WTC11 (cell line): ENCODE measurements at regions not wholly inside any gene's neighbourhood (a gene's known extent, or its start where the extent isn't known, plus 50 kb on each side); places are given as distances from the start of the nearest gene placed in this dataset.

Experiments used
- ATAC-seq: fragments of 200-7000 bp; cut with Tn5 transposase; 2 replicates; pipeline ENCODE4 v1.10.0; 2021; ENCODE audit warnings: mild to moderate bottlenecking, moderate library complexity
- CTCF ChIA-PET: fragments of 300-600 bp; sonication (Branson Sonifier 250); formaldehyde crosslinking; loops from one replicate; lab custom pipeline; 2021; ENCODE audit warnings: antibody characterized with exemption; lab: Charles Lee
- POLR2A ChIA-PET: fragments of 350-600 bp; sonication (Branson Sonifier 250); formaldehyde crosslinking; loops from one replicate; lab custom pipeline; 2021; ENCODE audit warnings: antibody characterized with exemption; lab: Charles Lee
- DNase-seq: peaks from one replicate; pipeline ENCODE4 v3.0.0; 2021; ENCODE audit warnings: low spot score
- H3K27ac Mint-ChIP-seq: 2 replicates; pipeline ENCODE4 v1.8.0; 2021; ENCODE audit warnings: mixed read lengths
- H3K27me3 Mint-ChIP-seq: 2 replicates; pipeline ENCODE4 v1.8.0; 2021; ENCODE audit warnings: low read depth, mild to moderate bottlenecking, moderate library complexity, mixed read lengths
- H3K36me3 Mint-ChIP-seq: 2 replicates; pipeline ENCODE4 v1.8.0; 2021; ENCODE audit warnings: mixed read lengths
- H3K4me1 Mint-ChIP-seq: 2 replicates; pipeline ENCODE4 v1.8.0; 2022; ENCODE audit warnings: mixed read lengths
- H3K4me3 Mint-ChIP-seq: 2 replicates; pipeline ENCODE4 v1.8.0; 2021; ENCODE audit warnings: mild to moderate bottlenecking, moderate library complexity, mixed read lengths
- H3K9me3 Mint-ChIP-seq: 2 replicates; pipeline ENCODE4 v1.8.0; 2021; ENCODE audit warnings: mixed read lengths
- ATF1 ChIP-seq: sonication (generic); formaldehyde crosslinking; IDR thresholded peaks from 2 replicates; pipeline ENCODE4 v1.8.1; 2023; ENCODE audit warnings: mild to moderate bottlenecking, moderate library complexity, missing genetic modification reagents
- EMX1 ChIP-seq: fragments of 250-450 bp; sonication (Bioruptor Pico); IDR thresholded peaks from 2 replicates; pipeline ENCODE4 v1.8.0; 2021; ENCODE audit warnings: mild to moderate bottlenecking
- FOXJ3 ChIP-seq: sonication (generic); formaldehyde crosslinking; IDR thresholded peaks from 2 replicates; pipeline ENCODE4 v1.9.0; 2021; ENCODE audit warnings: missing genetic modification reagents, mild to moderate bottlenecking, borderline replicate concordance
- GRHL2 ChIP-seq: fragments of 250-450 bp; sonication (Bioruptor Pico); IDR thresholded peaks from 2 replicates; pipeline ENCODE4 v1.8.0; 2022; ENCODE audit warnings: mild to moderate bottlenecking, moderate library complexity; ENCODE audit not compliant: insufficient replicate concordance, severe bottlenecking
- GTF2I ChIP-seq: fragments of 250-450 bp; sonication (Bioruptor Pico); conservative IDR thresholded peaks from 2 replicates; pipeline ENCODE4 v1.4.0; 2021; ENCODE audit warnings: mild to moderate bottlenecking
- HMGA2 ChIP-seq: fragments of 250-450 bp; sonication (Bioruptor Pico); IDR thresholded peaks from 2 replicates; pipeline ENCODE4 v1.4.0; 2021; ENCODE audit warnings: mild to moderate bottlenecking, moderate library complexity
- IRF2 ChIP-seq: sonication (generic); formaldehyde crosslinking; IDR thresholded peaks from 2 replicates; pipeline ENCODE4 v1.8.0; 2022; ENCODE audit warnings: low read depth, missing genetic modification reagents, borderline replicate concordance
- KAT7 ChIP-seq: sonication (generic); formaldehyde crosslinking; IDR thresholded peaks from 2 replicates; pipeline ENCODE4 v1.8.1; 2023; ENCODE audit warnings: missing genetic modification reagents, mild to moderate bottlenecking, borderline replicate concordance
- NFATC4 ChIP-seq: fragments of 250-450 bp; sonication (Bioruptor Pico); IDR thresholded peaks from 2 replicates; pipeline ENCODE4 v1.9.0; 2021; ENCODE audit warnings: mild to moderate bottlenecking
- NR2C2 ChIP-seq: sonication (generic); formaldehyde crosslinking; IDR thresholded peaks from 2 replicates; pipeline ENCODE4 v1.8.0; 2022; ENCODE audit warnings: mild to moderate bottlenecking, missing genetic modification reagents
- SMAD4 ChIP-seq: sonication (generic); formaldehyde crosslinking; IDR thresholded peaks from 2 replicates; pipeline ENCODE4 v1.8.0; 2022; ENCODE audit warnings: mild to moderate bottlenecking, missing genetic modification reagents
- SP1 ChIP-seq: sonication (generic); formaldehyde crosslinking; conservative IDR thresholded peaks from 2 replicates; pipeline ENCODE4 v1.8.1; 2022; ENCODE audit warnings: missing genetic modification reagents
- ZNF121 ChIP-seq: sonication (generic); formaldehyde crosslinking; IDR thresholded peaks from 2 replicates; pipeline ENCODE4 v1.8.0; 2023; ENCODE audit warnings: missing genetic modification reagents
- ZNF219 ChIP-seq: sonication (generic); formaldehyde crosslinking; IDR thresholded peaks from 2 replicates; pipeline ENCODE4 v1.8.0; 2023; ENCODE audit warnings: missing genetic modification reagents, mild to moderate bottlenecking, borderline replicate concordance
- ZNF263 ChIP-seq: sonication (generic); formaldehyde crosslinking; IDR thresholded peaks from 2 replicates; pipeline ENCODE4 v1.8.1; 2022; ENCODE audit warnings: low read depth, mild to moderate bottlenecking, moderate library complexity, missing genetic modification reagents
- ZNF423 ChIP-seq: fragments of 250-450 bp; sonication (Bioruptor Pico); IDR thresholded peaks from 2 replicates; pipeline ENCODE4 v2.1.2; 2022; ENCODE audit warnings: mild to moderate bottlenecking, moderate library complexity
- TF ChIP-seq, protein P1 (sequence below): sonication (generic); formaldehyde crosslinking; IDR thresholded peaks from 2 replicates; pipeline ENCODE4 v1.8.0; 2023; ENCODE audit warnings: mild to moderate bottlenecking, missing genetic modification reagents
- TF ChIP-seq, protein P2 (sequence below): sonication (generic); formaldehyde crosslinking; IDR thresholded peaks from 2 replicates; pipeline ENCODE4 v1.8.1; 2023; ENCODE audit warnings: mild to moderate bottlenecking, moderate library complexity, missing genetic modification reagents
- TF ChIP-seq, protein P3 (sequence below): sonication (generic); formaldehyde crosslinking; IDR thresholded peaks from 2 replicates; pipeline ENCODE4 v1.8.1; 2023; ENCODE audit warnings: mild to moderate bottlenecking, missing genetic modification reagents, moderate library complexity
- TF ChIP-seq, protein P4 (sequence below): fragments of 250-450 bp; sonication (Bioruptor Pico); IDR thresholded peaks from 2 replicates; pipeline ENCODE4 v1.9.0; 2021; ENCODE audit warnings: moderate library complexity, mild to moderate bottlenecking, inconsistent platforms, borderline replicate concordance

DNA sequence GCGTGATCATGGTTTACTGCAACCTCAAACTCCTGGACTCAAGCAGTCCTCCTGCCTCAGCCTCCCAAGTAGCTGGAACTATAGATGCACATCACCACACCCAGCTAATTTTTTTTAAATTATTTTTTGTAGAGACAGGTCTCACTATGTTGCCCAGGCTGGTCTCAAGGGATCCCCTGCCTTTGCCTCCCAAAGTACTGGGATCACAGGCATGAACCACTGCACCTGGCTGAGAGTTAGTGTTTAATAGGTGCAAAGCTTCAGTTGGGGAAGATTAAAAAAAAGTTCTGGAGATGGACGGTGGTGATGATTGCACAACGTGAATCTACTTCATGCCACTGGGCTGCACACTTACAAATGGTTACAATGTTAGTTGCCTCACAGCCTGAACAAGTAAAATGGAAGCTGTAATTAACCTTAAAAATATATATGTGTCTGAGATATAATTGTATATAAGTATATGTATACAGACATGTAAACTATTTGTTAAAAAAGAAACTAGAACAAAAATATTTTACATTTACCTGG lies 106.4 kb upstream of the ZNF438 start:
- Mint-ChIP-seq H3K4me1 (peaks cover 17% of the 10 kb centered on the region), H3K4me3 (no peak overlapping the region), H3K27ac (no peak overlapping the region), H3K9me3 (no peaks in the 10 kb centered on the region), H3K27me3 (peaks cover 4% of the 10 kb centered on the region; the same call in 1 of the 2 replicates), H3K36me3 (no peaks in the 10 kb centered on the region)
- no peak for DNase-seq
- TF ChIP-seq IRF2 (CRISPR knock-in tag) (no peak), ZNF121 (CRISPR knock-in tag) (no peak), GRHL2 (no peak), KAT7 (no peak)
- ATAC-seq, result no peak
- POLR2A ChIA-PET, result no interaction called here
- CTCF ChIA-PET, result no interaction called here

DNA sequence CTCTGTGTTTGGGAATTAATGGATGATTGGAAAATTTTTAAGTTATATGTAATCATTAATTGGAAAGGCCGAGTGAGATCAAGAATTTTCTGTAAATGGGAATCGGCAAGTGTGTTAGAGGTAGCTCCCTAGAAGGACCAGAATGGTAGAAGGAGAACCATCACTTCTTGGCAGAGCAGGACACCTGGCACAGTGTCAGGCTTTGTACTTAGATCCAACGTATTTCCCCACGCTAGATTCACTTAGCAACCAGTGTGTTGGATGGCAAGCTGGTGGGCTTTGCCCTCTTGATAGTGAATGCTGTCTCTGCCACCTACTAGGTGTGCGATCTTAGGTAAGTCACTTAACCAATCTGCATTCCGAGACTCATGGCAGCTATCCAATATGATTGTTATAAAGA lies 107.8 kb upstream of the ZNF438 start:
- Mint-ChIP-seq H3K9me3 (no peaks in the 10 kb centered on the region), H3K27me3 (no peaks in the 10 kb centered on the region), H3K36me3 (no peaks in the 10 kb centered on the region), H3K27ac (no peak overlapping the region), H3K4me1 (peaks cover 17% of the 10 kb centered on the region), H3K4me3 (no peak overlapping the region)
- ChIA-PET CTCF (no interaction called here), POLR2A (no interaction called here)
- TF ChIP-seq NR2C2 (CRISPR knock-in tag), result no peak
- TF ChIP-seq NFATC4 (CRISPR knock-in tag), result no peak
- no peak for TF ChIP-seq GTF2I (CRISPR knock-in tag)
- TF ChIP-seq, protein P1, sequence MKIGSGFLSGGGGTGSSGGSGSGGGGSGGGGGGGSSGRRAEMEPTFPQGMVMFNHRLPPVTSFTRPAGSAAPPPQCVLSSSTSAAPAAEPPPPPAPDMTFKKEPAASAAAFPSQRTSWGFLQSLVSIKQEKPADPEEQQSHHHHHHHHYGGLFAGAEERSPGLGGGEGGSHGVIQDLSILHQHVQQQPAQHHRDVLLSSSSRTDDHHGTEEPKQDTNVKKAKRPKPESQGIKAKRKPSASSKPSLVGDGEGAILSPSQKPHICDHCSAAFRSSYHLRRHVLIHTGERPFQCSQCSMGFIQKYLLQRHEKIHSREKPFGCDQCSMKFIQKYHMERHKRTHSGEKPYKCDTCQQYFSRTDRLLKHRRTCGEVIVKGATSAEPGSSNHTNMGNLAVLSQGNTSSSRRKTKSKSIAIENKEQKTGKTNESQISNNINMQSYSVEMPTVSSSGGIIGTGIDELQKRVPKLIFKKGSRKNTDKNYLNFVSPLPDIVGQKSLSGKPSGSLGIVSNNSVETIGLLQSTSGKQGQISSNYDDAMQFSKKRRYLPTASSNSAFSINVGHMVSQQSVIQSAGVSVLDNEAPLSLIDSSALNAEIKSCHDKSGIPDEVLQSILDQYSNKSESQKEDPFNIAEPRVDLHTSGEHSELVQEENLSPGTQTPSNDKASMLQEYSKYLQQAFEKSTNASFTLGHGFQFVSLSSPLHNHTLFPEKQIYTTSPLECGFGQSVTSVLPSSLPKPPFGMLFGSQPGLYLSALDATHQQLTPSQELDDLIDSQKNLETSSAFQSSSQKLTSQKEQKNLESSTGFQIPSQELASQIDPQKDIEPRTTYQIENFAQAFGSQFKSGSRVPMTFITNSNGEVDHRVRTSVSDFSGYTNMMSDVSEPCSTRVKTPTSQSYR, result no peak
- no peak for TF ChIP-seq ATF1 (CRISPR knock-in tag)
- TF ChIP-seq IRF2 (CRISPR knock-in tag), result no peak
- TF ChIP-seq SMAD4 (CRISPR knock-in tag), result no peak
- no peak for TF ChIP-seq ZNF263 (CRISPR knock-in tag)
- no peak for TF ChIP-seq EMX1
- TF ChIP-seq, protein P2, sequence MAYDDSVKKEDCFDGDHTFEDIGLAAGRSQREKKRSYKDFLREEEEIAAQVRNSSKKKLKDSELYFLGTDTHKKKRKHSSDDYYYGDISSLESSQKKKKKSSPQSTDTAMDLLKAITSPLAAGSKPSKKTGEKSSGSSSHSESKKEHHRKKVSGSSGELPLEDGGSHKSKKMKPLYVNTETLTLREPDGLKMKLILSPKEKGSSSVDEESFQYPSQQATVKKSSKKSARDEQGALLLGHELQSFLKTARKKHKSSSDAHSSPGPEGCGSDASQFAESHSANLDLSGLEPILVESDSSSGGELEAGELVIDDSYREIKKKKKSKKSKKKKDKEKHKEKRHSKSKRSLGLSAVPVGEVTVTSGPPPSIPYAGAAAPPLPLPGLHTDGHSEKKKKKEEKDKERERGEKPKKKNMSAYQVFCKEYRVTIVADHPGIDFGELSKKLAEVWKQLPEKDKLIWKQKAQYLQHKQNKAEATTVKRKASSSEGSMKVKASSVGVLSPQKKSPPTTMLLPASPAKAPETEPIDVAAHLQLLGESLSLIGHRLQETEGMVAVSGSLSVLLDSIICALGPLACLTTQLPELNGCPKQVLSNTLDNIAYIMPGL (CRISPR knock-in tag), result no peak
- TF ChIP-seq, protein P3, sequence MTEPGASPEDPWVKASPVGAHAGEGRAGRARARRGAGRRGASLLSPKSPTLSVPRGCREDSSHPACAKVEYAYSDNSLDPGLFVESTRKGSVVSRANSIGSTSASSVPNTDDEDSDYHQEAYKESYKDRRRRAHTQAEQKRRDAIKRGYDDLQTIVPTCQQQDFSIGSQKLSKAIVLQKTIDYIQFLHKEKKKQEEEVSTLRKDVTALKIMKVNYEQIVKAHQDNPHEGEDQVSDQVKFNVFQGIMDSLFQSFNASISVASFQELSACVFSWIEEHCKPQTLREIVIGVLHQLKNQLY (CRISPR knock-in tag), result no peak
- TF ChIP-seq ZNF423, result no peak
- TF ChIP-seq SP1 (CRISPR knock-in tag), result no peak
- TF ChIP-seq ZNF219 (CRISPR knock-in tag), result no peak
- TF ChIP-seq, protein P4, sequence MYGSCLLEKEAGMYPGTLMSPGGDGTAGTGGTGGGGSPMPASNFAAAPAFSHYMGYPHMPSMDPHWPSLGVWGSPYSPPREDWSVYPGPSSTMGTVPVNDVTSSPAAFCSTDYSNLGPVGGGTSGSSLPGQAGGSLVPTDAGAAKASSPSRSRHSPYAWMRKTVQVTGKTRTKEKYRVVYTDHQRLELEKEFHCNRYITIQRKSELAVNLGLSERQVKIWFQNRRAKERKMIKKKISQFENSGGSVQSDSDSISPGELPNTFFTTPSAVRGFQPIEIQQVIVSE, result no peak
- no peak for TF ChIP-seq FOXJ3 (CRISPR knock-in tag)
- no peak for TF ChIP-seq HMGA2 (CRISPR knock-in tag)
- DNase-seq (no peak), ATAC-seq (no peak)
